HUES48 (cell line): ENCODE measurements at regions not wholly inside any gene's neighbourhood (a gene's known extent, or its start where the extent isn't known, plus 50 kb on each side); places are given as distances from the start of the nearest gene placed in this dataset.

Experiments
- H3K27ac ChIP-seq: one replicate; pipeline ENCODE4 v1.7.0; 2013; ENCODE audit warnings: low read depth, low read length, inconsistent platforms
- H3K27me3 ChIP-seq: 2 replicates; pipeline ENCODE4 v1.6.1; 2013; ENCODE audit warnings: mild to moderate bottlenecking, low read length; ENCODE audit not compliant: control insufficient read depth, insufficient read depth
- H3K36me3 ChIP-seq: 2 replicates; pipeline ENCODE4 v1.6.1; 2013; ENCODE audit warnings: low read length; ENCODE audit not compliant: control insufficient read depth, insufficient read depth
- H3K4me1 ChIP-seq: 2 replicates; pipeline ENCODE4 v1.6.1; 2013; ENCODE audit warnings: mild to moderate bottlenecking, low read length; ENCODE audit not compliant: control insufficient read depth, insufficient read depth
- H3K4me3 ChIP-seq: 2 replicates; pipeline ENCODE4 v1.5.1; 2013; ENCODE audit warnings: mild to moderate bottlenecking, low read depth, low read length
- H3K9ac ChIP-seq: 2 replicates; pipeline ENCODE4 v1.6.1; 2013; ENCODE audit warnings: mild to moderate bottlenecking, low read depth, low read length, moderate library complexity
- H3K9me3 ChIP-seq: 2 replicates; pipeline ENCODE4 v1.6.1; 2013; ENCODE audit warnings: low read length; ENCODE audit not compliant: control insufficient read depth, insufficient read depth

DNA sequence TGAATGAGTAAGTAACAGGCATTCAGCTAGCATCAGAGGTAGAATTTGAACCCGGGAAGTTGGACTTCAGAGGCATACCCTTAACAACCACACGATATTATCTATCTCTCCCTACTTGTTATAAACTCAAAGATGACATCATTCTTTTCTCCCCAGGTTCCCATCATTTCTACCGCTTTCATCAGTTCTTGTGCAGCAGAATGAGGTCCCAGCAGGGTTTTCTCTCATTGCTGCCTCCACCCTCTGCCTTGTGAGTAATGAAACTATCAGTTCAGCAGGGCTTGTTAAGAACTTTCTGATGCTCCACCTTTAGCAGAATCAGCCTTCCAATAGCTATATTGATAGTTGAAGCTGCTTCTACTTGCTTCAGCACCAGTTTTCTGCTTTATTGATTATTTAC, 487.5 kb upstream of the KCNMB2 start:
- no peak overlapping the region for H3K27ac ChIP-seq
- H3K4me1 ChIP-seq, result no peaks in the 10 kb centered on the region
- H3K36me3 ChIP-seq, result no peaks in the 10 kb centered on the region
- H3K4me3 ChIP-seq, result no peak overlapping the region
- no peaks in the 10 kb centered on the region for H3K27me3 ChIP-seq
- H3K9ac ChIP-seq, result no peak overlapping the region
- H3K9me3 ChIP-seq, result no peaks in the 10 kb centered on the region

GRCh38 chr3:178054471-178054870, 481.8 kb upstream of the KCNMB2 start:
- Histone ChIP-seq H3K36me3 (no peaks in the 10 kb centered on the region), H3K4me1 (peaks cover 8% of the 10 kb centered on the region; the same call in 1 of the 2 replicates), H3K27me3 (no peaks in the 10 kb centered on the region), H3K9me3 (no peaks in the 10 kb centered on the region), H3K27ac (no peak overlapping the region), H3K9ac (no peak overlapping the region), H3K4me3 (no peak overlapping the region)

- H3K9me3 ChIP-seq, result no peaks in the 10 kb centered on the region
Measured at GRCh38 chr3:178055939-178056338, 480.3 kb upstream of the KCNMB2 start.

DNA sequence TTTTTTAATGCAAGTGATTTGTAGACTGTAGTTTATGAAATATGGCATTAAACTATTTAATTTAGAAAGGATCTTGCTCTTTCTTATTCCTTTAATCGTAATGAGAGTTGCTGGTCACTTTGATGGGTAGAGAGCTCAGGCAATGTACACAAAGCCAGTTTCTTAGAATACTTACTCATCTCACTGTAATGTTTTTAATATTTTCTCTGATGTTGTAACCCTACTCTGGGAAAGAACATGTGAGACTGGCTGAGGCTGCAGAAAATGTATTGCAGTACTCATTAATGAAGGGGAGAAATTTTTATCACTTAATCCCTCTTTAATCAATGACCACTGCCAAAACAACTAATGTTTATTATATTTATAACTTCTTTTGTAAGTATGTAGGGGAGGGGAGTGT, 479.4 kb upstream of the KCNMB2 start:
- H3K4me3 ChIP-seq, result no peak overlapping the region

More at GRCh38 chr3:178055939-178056338, 480.3 kb upstream of the KCNMB2 start:
- H3K27me3 ChIP-seq, result no peaks in the 10 kb centered on the region
- H3K9ac ChIP-seq, result no peak overlapping the region
- no peak overlapping the region for H3K27ac ChIP-seq
- peaks cover 8% of the 10 kb centered on the region; the same call in 1 of the 2 replicates for H3K4me1 ChIP-seq
- H3K4me3 ChIP-seq, result no peak overlapping the region
- no peaks in the 10 kb centered on the region for H3K36me3 ChIP-seq

GRCh38 chr3:178058629-178059028, 477.6 kb upstream of the KCNMB2 start:
- Histone ChIP-seq H3K9me3 (no peaks in the 10 kb centered on the region), H3K36me3 (no peaks in the 10 kb centered on the region), H3K9ac (no peak overlapping the region), H3K4me3 (no peak overlapping the region), H3K27me3 (no peaks in the 10 kb centered on the region), H3K27ac (no peak overlapping the region), H3K4me1 (peaks cover 8% of the 10 kb centered on the region; the same call in 1 of the 2 replicates)

More for the DNA sequence above, 479.4 kb upstream of the KCNMB2 start:
- no peak overlapping the region for H3K27ac ChIP-seq
- no peaks in the 10 kb centered on the region for H3K27me3 ChIP-seq
- H3K9ac ChIP-seq, result no peak overlapping the region
- no peaks in the 10 kb centered on the region for H3K9me3 ChIP-seq
- H3K4me1 ChIP-seq, result peaks cover 8% of the 10 kb centered on the region; the same call in 1 of the 2 replicates
- no peaks in the 10 kb centered on the region for H3K36me3 ChIP-seq

- peaks cover 6% of the 10 kb centered on the region; the same call in 1 of the 2 replicates for H3K4me1 ChIP-seq
- H3K27me3 ChIP-seq, result no peaks in the 10 kb centered on the region
- no peaks in the 10 kb centered on the region for H3K36me3 ChIP-seq
- no peaks in the 10 kb centered on the region for H3K9me3 ChIP-seq
- no peak overlapping the region for H3K27ac ChIP-seq
- H3K4me3 ChIP-seq, result no peak overlapping the region
- H3K9ac ChIP-seq, result no peak overlapping the region
Measured at GRCh38 chr3:178059119-178059518, 477.1 kb upstream of the KCNMB2 start.

- Histone ChIP-seq H3K4me3 (no peak overlapping the region), H3K27ac (no peak overlapping the region), H3K27me3 (no peaks in the 10 kb centered on the region), H3K9me3 (no peaks in the 10 kb centered on the region), H3K9ac (no peak overlapping the region), H3K4me1 (no peaks in the 10 kb centered on the region), H3K36me3 (no peaks in the 10 kb centered on the region)
Measured at GRCh38 chr3:178059836-178060235, 476.4 kb upstream of the KCNMB2 start.

DNA sequence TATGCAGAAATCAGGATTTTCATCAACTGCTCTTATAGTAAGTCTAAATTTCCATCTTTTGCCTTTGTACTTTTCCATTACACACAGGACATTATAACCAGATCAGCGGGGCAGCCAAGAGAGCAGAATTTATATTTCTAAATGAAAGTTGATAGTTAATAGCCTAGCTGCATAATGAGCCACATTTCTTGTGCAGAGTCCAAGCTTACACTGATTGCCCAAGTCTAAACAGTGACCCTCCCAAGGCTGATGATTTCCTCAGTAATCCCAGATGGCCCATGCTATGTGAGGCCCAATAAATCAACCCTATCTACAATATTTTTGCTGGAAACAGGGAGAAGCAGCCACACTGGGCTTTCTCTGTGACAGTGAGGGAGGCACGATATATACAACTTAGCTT, 475.8 kb upstream of the KCNMB2 start:
- no peak overlapping the region for H3K27ac ChIP-seq
- H3K9ac ChIP-seq, result no peak overlapping the region
- no peak overlapping the region for H3K4me3 ChIP-seq

DNA sequence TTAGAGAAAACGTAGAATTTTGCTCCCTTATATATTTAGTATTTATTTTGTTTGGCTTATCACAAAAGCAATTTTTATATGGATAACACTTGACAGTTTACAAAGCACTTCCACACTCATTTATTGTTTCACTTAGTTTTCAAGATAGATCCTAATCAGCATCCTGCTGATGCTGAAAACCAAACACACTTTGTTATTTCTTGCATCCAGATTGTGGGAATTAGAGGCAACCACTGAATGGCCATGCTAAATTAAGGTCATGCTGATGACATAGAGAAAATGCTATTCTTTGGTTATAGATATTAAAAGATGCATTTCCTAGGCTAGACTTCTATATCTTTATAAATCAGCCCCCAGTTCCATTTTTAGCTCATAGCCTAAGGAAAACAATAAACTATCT, 474.1 kb upstream of the KCNMB2 start:
- no peaks in the 10 kb centered on the region for H3K27me3 ChIP-seq
- H3K9me3 ChIP-seq, result no peaks in the 10 kb centered on the region
- H3K9ac ChIP-seq, result no peak overlapping the region
- H3K4me3 ChIP-seq, result no peak overlapping the region
- no peak overlapping the region for H3K27ac ChIP-seq
- H3K36me3 ChIP-seq, result no peaks in the 10 kb centered on the region
- H3K4me1 ChIP-seq, result no peaks in the 10 kb centered on the region

More for the DNA sequence above, 475.8 kb upstream of the KCNMB2 start:
- no peaks in the 10 kb centered on the region for H3K9me3 ChIP-seq
- H3K36me3 ChIP-seq, result no peaks in the 10 kb centered on the region
- no peaks in the 10 kb centered on the region for H3K27me3 ChIP-seq
- no peaks in the 10 kb centered on the region for H3K4me1 ChIP-seq

DNA sequence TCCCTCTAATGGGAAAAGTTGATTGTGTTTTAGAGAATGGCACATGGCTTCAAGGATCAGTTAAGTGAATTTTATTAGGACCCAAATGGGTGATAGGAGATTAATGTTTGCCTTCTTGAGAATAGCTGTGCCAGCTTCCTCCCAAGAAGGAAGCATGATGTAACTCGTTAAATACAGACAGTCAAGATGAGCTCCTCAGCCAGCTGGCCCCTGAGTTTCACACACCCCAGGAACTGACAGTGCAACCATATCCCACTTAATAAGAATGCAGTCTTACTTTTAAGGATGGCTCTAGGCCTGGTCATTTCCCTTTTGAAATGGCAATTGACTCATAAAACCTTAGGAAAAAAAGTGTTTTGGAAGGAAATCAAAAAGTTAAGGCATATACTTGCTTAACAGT, 472.8 kb upstream of the KCNMB2 start:
- H3K4me1 ChIP-seq, result no peaks in the 10 kb centered on the region
- H3K27me3 ChIP-seq, result no peaks in the 10 kb centered on the region
- no peaks in the 10 kb centered on the region for H3K36me3 ChIP-seq
- H3K4me3 ChIP-seq, result no peak overlapping the region
- no peak overlapping the region for H3K9ac ChIP-seq
- H3K27ac ChIP-seq, result no peak overlapping the region
- no peaks in the 10 kb centered on the region for H3K9me3 ChIP-seq

GRCh38 chr3:178067721-178068120, 468.5 kb upstream of the KCNMB2 start:
- no peaks in the 10 kb centered on the region for H3K9me3 ChIP-seq
- no peaks in the 10 kb centered on the region for H3K36me3 ChIP-seq
- H3K27ac ChIP-seq, result no peak overlapping the region
- H3K4me1 ChIP-seq, result no peaks in the 10 kb centered on the region
- H3K9ac ChIP-seq, result no peak overlapping the region
- no peaks in the 10 kb centered on the region for H3K27me3 ChIP-seq
- no peak overlapping the region for H3K4me3 ChIP-seq
